ENCODE measurements at regions not wholly inside any gene's neighbourhood (a gene's known extent, or its start where the extent isn't known, plus 50 kb on each side); places are given as distances from the start of the nearest gene placed in this dataset.

GRCh38 chr2:21833767-21834166 lies 710.0 kb downstream of the TDRD15 start:
- Histone ChIP-seq H2AFZ (ENCODE audit: low read length) (no peak overlapping the region), H3K27me3 (ENCODE audit: control insufficient read depth, insufficient read depth, low read length) (no peaks in the 10 kb centered on the region), H3K9ac (ENCODE audit: insufficient read depth, low read length) (no peak overlapping the region), H3K9me3 (ENCODE audit: control insufficient read depth, insufficient read depth, low read depth, low read length) (no peaks in the 10 kb centered on the region), H3K4me3 (replicated peaks in 1 of 4; ENCODE audit: control extremely low read depth in 1 of 4, insufficient read depth in 1 of 4, low read depth in 3 of 4, low read length in 4 of 4) (no peak overlapping the region), H3K4me2 (ENCODE audit: extremely low read depth, insufficient read depth, low read length) (no peak overlapping the region), H3K27ac (ENCODE audit: insufficient read depth, low read length) (no peak overlapping the region), H3K36me3 (ENCODE audit: control insufficient read depth, insufficient read depth, low read length) (no peaks in the 10 kb centered on the region), H4K20me1 (ENCODE audit: control insufficient read depth, extremely low read depth, insufficient read depth, low read length) (no peaks in the 10 kb centered on the region), H3K79me2 (ENCODE audit: control insufficient read depth, insufficient read depth, low read length) (no peaks in the 10 kb centered on the region), H3K4me1 (ENCODE audit: control insufficient read depth, extremely low read depth, insufficient read depth, low read length) (peaks cover 14% of the 10 kb centered on the region)
- TF ChIP-seq CTCF (conservative IDR thresholded peaks at IDR 0.05 in 1 of 2, IDR thresholded peaks at IDR 0.05 in 1 of 2; ENCODE audit: low read depth in 1 of 2, low read length in 2 of 2) (no peak), EZH2 (IDR thresholded peaks at IDR 0.05; ENCODE audit: low read length, missing control alignments) (no peak)
- no peak for DNase-seq (ENCODE audit: low read depth in 2 of 2)

- Histone ChIP-seq H3K9me3 (ENCODE audit: control insufficient read depth, insufficient read depth, low read depth, low read length) (no peaks in the 10 kb centered on the region), H3K27me3 (ENCODE audit: control insufficient read depth, insufficient read depth, low read length) (no peaks in the 10 kb centered on the region), H3K79me2 (ENCODE audit: control insufficient read depth, insufficient read depth, low read length) (no peaks in the 10 kb centered on the region), H3K27ac (ENCODE audit: insufficient read depth, low read length) (peak overlapping the region; percentile 66), H3K9ac (ENCODE audit: insufficient read depth, low read length) (no peak overlapping the region), H3K36me3 (ENCODE audit: control insufficient read depth, insufficient read depth, low read length) (no peaks in the 10 kb centered on the region), H3K4me3 (replicated peaks in 1 of 4; ENCODE audit: control extremely low read depth in 1 of 4, insufficient read depth in 1 of 4, low read depth in 3 of 4, low read length in 4 of 4) (no peak overlapping the region), H4K20me1 (ENCODE audit: control insufficient read depth, extremely low read depth, insufficient read depth, low read length) (no peaks in the 10 kb centered on the region), H3K4me1 (ENCODE audit: control insufficient read depth, extremely low read depth, insufficient read depth, low read length) (peaks cover 14% of the 10 kb centered on the region), H2AFZ (ENCODE audit: low read length) (no peak overlapping the region), H3K4me2 (ENCODE audit: extremely low read depth, insufficient read depth, low read length) (no peak overlapping the region)
- TF ChIP-seq CTCF (conservative IDR thresholded peaks at IDR 0.05 in 1 of 2, IDR thresholded peaks at IDR 0.05 in 1 of 2; ENCODE audit: low read depth in 1 of 2, low read length in 2 of 2), result no peak
- TF ChIP-seq EZH2 (IDR thresholded peaks at IDR 0.05; ENCODE audit: low read length, missing control alignments), result no peak
- peak in 1 of 2 donors; percentile 85 for DNase-seq (ENCODE audit: low read depth in 2 of 2)
Measured at GRCh38 chr2:21836261-21836660, 712.5 kb downstream of the TDRD15 start.

GRCh38 chr2:21836719-21837118 lies 713.0 kb downstream of the TDRD15 start:
- no peaks in the 10 kb centered on the region for H3K27me3 ChIP-seq (ENCODE audit: control insufficient read depth, insufficient read depth, low read length)
- peak overlapping the region; percentile 55 for H3K4me2 ChIP-seq (ENCODE audit: extremely low read depth, insufficient read depth, low read length)
- H3K9me3 ChIP-seq (ENCODE audit: control insufficient read depth, insufficient read depth, low read depth, low read length), result no peaks in the 10 kb centered on the region
- H4K20me1 ChIP-seq (ENCODE audit: control insufficient read depth, extremely low read depth, insufficient read depth, low read length), result no peaks in the 10 kb centered on the region
- H3K4me1 ChIP-seq (ENCODE audit: control insufficient read depth, extremely low read depth, insufficient read depth, low read length), result peaks cover 14% of the 10 kb centered on the region
- no peak overlapping the region for H2AFZ ChIP-seq (ENCODE audit: low read length)
- no peak overlapping the region for H3K9ac ChIP-seq (ENCODE audit: insufficient read depth, low read length)
- no peak for DNase-seq (ENCODE audit: low read depth in 2 of 2)
- no peaks in the 10 kb centered on the region for H3K36me3 ChIP-seq (ENCODE audit: control insufficient read depth, insufficient read depth, low read length)
- H3K4me3 ChIP-seq (replicated peaks in 1 of 4; ENCODE audit: control extremely low read depth in 1 of 4, insufficient read depth in 1 of 4, low read depth in 3 of 4, low read length in 4 of 4), result peak overlapping the region in 1 of 4 experiments; percentile 3
- no peak for TF ChIP-seq EZH2 (IDR thresholded peaks at IDR 0.05; ENCODE audit: low read length, missing control alignments)
- TF ChIP-seq CTCF (conservative IDR thresholded peaks at IDR 0.05 in 1 of 2, IDR thresholded peaks at IDR 0.05 in 1 of 2; ENCODE audit: low read depth in 1 of 2, low read length in 2 of 2), result no peak
- peak overlapping the region; percentile 66 for H3K27ac ChIP-seq (ENCODE audit: insufficient read depth, low read length)
- H3K79me2 ChIP-seq (ENCODE audit: control insufficient read depth, insufficient read depth, low read length), result no peaks in the 10 kb centered on the region
